ENCODE measurements at regions not wholly inside any gene's neighbourhood (a gene's known extent, or its start where the extent isn't known, plus 50 kb on each side); places are given as distances from the start of the nearest gene placed in this dataset.
A peak's percentile ranks its signal among the peaks of the same experiment; 100 is the strongest.

GRCh38 chr2:234310166-234310565, 186.7 kb downstream of the ARL4C start:
- no peak overlapping the region for H2AFZ ChIP-seq (ENCODE audit: control insufficient read depth, low read length)
- FAIRE-seq (no peak), DNase-seq (ENCODE audit: low read depth, low spot score) (no peak)

GRCh38 chr2:234309431-234309830, 187.4 kb downstream of the ARL4C start:
- H3K27me3 ChIP-seq (ENCODE audit: control insufficient read depth, extremely low read depth, insufficient read depth, low read length), result no peaks in the 10 kb centered on the region
- no peak for FAIRE-seq

More at GRCh38 chr2:234310166-234310565, 186.7 kb downstream of the ARL4C start:
- no peaks in the 10 kb centered on the region for H3K79me2 ChIP-seq (ENCODE audit: control insufficient read depth, insufficient read depth, low read length)
- H3K27ac ChIP-seq (ENCODE audit: control insufficient read depth, insufficient read depth, low read length), result no peak overlapping the region
- H3K9me3 ChIP-seq (ENCODE audit: control insufficient read depth, low read depth, low read length), result peaks cover 3% of the 10 kb centered on the region
- dilution Hi-C loops (cut with MboI; ENCODE audit: extremely low pct_ligation_motif_present, low sequenced_read_pairs), result no loop called here
- H3K4me1 ChIP-seq (ENCODE audit: control insufficient read depth, extremely low read depth, insufficient read depth, low read length), result peaks cover 39% of the 10 kb centered on the region
- no peak overlapping the region for H3K4me2 ChIP-seq (ENCODE audit: control insufficient read depth, extremely low read depth, insufficient read depth, low read depth, low read length)
- H3K9ac ChIP-seq (ENCODE audit: control insufficient read depth, extremely low read depth, insufficient read depth, low read length), result no peak overlapping the region
- TF ChIP-seq CTCF (optimal IDR thresholded peaks at IDR 0.05 in 1 of 3, IDR thresholded peaks at IDR 0.05 in 1 of 3, conservative IDR thresholded peaks at IDR 0.05 in 1 of 3; ENCODE audit: extremely low read depth in 1 of 3, insufficient read depth in 2 of 3, low read length in 3 of 3) (no peak), EZH2 (IDR thresholded peaks at IDR 0.05; ENCODE audit: low read length) (no peak)
- no peaks in the 10 kb centered on the region for H3K36me3 ChIP-seq (ENCODE audit: control insufficient read depth in 2 of 2, extremely low read depth in 1 of 2, insufficient read depth in 2 of 2, low read length in 2 of 2)
- H3K9me1 ChIP-seq (ENCODE audit: control insufficient read depth, extremely low read depth, insufficient read depth, low read length), result no peaks in the 10 kb centered on the region
- no peaks in the 10 kb centered on the region for H3K27me3 ChIP-seq (ENCODE audit: control insufficient read depth, extremely low read depth, insufficient read depth, low read length)
- no peaks in the 10 kb centered on the region for H4K20me1 ChIP-seq (ENCODE audit: control insufficient read depth, extremely low read depth, insufficient read depth, low read length)
- H3K4me3 ChIP-seq (ENCODE audit: control insufficient read depth in 2 of 3, extremely low read depth in 1 of 3, insufficient read depth in 2 of 3, low read depth in 1 of 3, low read length in 3 of 3), result no peak overlapping the region

More at GRCh38 chr2:234309431-234309830, 187.4 kb downstream of the ARL4C start:
- TF ChIP-seq EZH2 (IDR thresholded peaks at IDR 0.05; ENCODE audit: low read length), result no peak
- no peak for TF ChIP-seq CTCF (optimal IDR thresholded peaks at IDR 0.05 in 1 of 3, IDR thresholded peaks at IDR 0.05 in 1 of 3, conservative IDR thresholded peaks at IDR 0.05 in 1 of 3; ENCODE audit: extremely low read depth in 1 of 3, insufficient read depth in 2 of 3, low read length in 3 of 3)
- Histone ChIP-seq H3K4me2 (ENCODE audit: control insufficient read depth, extremely low read depth, insufficient read depth, low read depth, low read length) (no peak overlapping the region), H3K79me2 (ENCODE audit: control insufficient read depth, insufficient read depth, low read length) (no peaks in the 10 kb centered on the region), H3K27ac (ENCODE audit: control insufficient read depth, insufficient read depth, low read length) (peak overlapping the region; percentile 78), H3K4me1 (ENCODE audit: control insufficient read depth, extremely low read depth, insufficient read depth, low read length) (peaks cover 46% of the 10 kb centered on the region), H3K4me3 (ENCODE audit: control insufficient read depth in 2 of 3, extremely low read depth in 1 of 3, insufficient read depth in 2 of 3, low read depth in 1 of 3, low read length in 3 of 3) (no peak overlapping the region), H3K36me3 (ENCODE audit: control insufficient read depth in 2 of 2, extremely low read depth in 1 of 2, insufficient read depth in 2 of 2, low read length in 2 of 2) (no peaks in the 10 kb centered on the region), H2AFZ (ENCODE audit: control insufficient read depth, low read length) (no peak overlapping the region), H3K9ac (ENCODE audit: control insufficient read depth, extremely low read depth, insufficient read depth, low read length) (no peak overlapping the region), H3K9me1 (ENCODE audit: control insufficient read depth, extremely low read depth, insufficient read depth, low read length) (no peaks in the 10 kb centered on the region), H3K9me3 (ENCODE audit: control insufficient read depth, low read depth, low read length) (peaks cover 3% of the 10 kb centered on the region), H4K20me1 (ENCODE audit: control insufficient read depth, extremely low read depth, insufficient read depth, low read length) (no peaks in the 10 kb centered on the region)
- dilution Hi-C loops (cut with MboI; ENCODE audit: extremely low pct_ligation_motif_present, low sequenced_read_pairs), result no loop called here
- DNase-seq (ENCODE audit: low read depth, low spot score), result no peak

All from keratinocyte (primary cell).